ENCODE measurements at regions not wholly inside any gene's neighbourhood (a gene's known extent, or its start where the extent isn't known, plus 50 kb on each side); places are given as distances from the start of the nearest gene placed in this dataset.
"Not testable (repeated sequence)": the region's sequence is repeated elsewhere in the genome, so short reads cannot be mapped to it uniquely, and the experiment has no call there.

DNA sequence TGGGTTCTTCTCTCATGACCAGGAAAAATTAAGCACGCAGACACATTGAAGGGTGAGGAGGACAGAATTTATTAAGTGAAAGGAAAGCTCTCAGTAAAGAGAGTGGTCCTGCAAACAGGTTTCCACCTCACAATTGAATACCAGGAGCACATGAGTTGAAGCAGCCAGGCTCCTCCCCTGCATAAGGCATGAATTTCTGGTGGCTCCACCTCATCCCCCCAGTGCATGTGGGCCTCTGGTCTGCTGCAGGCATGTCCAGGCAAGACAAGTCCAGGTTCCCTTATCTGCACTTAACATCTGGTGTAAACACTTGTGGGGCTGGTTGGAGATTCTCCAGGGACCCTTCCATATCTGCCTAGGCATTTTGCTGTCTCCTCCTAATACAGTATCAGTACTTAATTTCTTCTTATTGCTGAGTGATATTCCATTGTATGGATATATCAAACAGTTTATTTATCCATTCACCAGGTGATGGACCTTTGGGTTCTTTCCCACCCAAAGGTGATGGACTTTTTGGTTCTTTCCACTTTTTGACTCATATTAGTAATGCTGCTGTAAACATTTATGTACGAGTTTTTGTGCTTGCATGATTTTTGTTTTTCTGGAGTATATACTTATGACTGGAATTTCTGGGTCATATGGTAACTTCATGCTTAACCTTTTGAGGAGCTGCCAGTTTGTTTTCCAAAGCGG, 104.3 kb upstream of the ZNF519 start:
- TF ChIP-seq, protein P1, sequence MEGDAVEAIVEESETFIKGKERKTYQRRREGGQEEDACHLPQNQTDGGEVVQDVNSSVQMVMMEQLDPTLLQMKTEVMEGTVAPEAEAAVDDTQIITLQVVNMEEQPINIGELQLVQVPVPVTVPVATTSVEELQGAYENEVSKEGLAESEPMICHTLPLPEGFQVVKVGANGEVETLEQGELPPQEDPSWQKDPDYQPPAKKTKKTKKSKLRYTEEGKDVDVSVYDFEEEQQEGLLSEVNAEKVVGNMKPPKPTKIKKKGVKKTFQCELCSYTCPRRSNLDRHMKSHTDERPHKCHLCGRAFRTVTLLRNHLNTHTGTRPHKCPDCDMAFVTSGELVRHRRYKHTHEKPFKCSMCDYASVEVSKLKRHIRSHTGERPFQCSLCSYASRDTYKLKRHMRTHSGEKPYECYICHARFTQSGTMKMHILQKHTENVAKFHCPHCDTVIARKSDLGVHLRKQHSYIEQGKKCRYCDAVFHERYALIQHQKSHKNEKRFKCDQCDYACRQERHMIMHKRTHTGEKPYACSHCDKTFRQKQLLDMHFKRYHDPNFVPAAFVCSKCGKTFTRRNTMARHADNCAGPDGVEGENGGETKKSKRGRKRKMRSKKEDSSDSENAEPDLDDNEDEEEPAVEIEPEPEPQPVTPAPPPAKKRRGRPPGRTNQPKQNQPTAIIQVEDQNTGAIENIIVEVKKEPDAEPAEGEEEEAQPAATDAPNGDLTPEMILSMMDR (IDR thresholded peaks at IDR 0.05; ENCODE audit: insufficient read depth, low read length, poor library complexity, severe bottlenecking) = not testable (repeated sequence)
- not testable (repeated sequence) for TF ChIP-seq EZH2phosphoT487 (conservative IDR thresholded peaks at IDR 0.05; ENCODE audit: low read length)
